Astrocyte of the cerebellum (primary cell): ENCODE measurements at regions not wholly inside any gene's neighbourhood (a gene's known extent, or its start where the extent isn't known, plus 50 kb on each side); places are given as distances from the start of the nearest gene placed in this dataset.

Experiments
- DNase-seq: peaks from one replicate; pipeline ENCODE4 v3.0.0-alpha.2; 2011; ENCODE audit warnings: low read depth
- H3K4me3 ChIP-seq: 2 replicates; pipeline ENCODE4 v1.5.1; 2011; ENCODE audit warnings: mild to moderate bottlenecking, low read depth, low read length, moderate library complexity
- CTCF ChIP-seq: IDR thresholded peaks from 2 replicates; pipeline ENCODE4 v1.5.1; 2012; ENCODE audit warnings: low read length, low read depth, moderate library complexity, mild to moderate bottlenecking; ENCODE audit errors: missing control alignments
- in situ Hi-C: cut with HindIII; loops from 2 replicates; pipeline ENCODE4 v1.10.0; 2017; ENCODE audit warnings: low sequenced_read_pairs

- no peak for TF ChIP-seq CTCF
- no peak overlapping the region for H3K4me3 ChIP-seq
- in situ Hi-C loops: no loop called here
- no peak for DNase-seq
Observed at GRCh38 chr12:19695244-19696098, 256.2 kb downstream of the AEBP2 start.

- TF ChIP-seq CTCF: no peak
- no peak overlapping the region for H3K4me3 ChIP-seq
- no peak for DNase-seq
- in situ Hi-C loops: no loop called here
Observed at GRCh38 chr12:19700969-19701368, 261.7 kb downstream of the AEBP2 start.

- in situ Hi-C loops: no loop called here
- H3K4me3 ChIP-seq: no peak overlapping the region
- no peak for DNase-seq
- TF ChIP-seq CTCF: no peak
Observed at GRCh38 chr12:19704966-19705365, 265.7 kb downstream of the AEBP2 start.

GRCh38 chr12:19706936-19707335 lies 267.6 kb downstream of the AEBP2 start:
- no peak overlapping the region for H3K4me3 ChIP-seq
- DNase-seq: peak; percentile 39
- in situ Hi-C loops: no loop called here
- no peak for TF ChIP-seq CTCF

- TF ChIP-seq CTCF: no peak
- in situ Hi-C loops: no loop called here
- DNase-seq: no peak
- no peak overlapping the region for H3K4me3 ChIP-seq
Observed at GRCh38 chr12:19707948-19708409, 268.7 kb downstream of the AEBP2 start.

GRCh38 chr12:19709889-19710288 lies 270.6 kb downstream of the AEBP2 start:
- no peak for DNase-seq
- in situ Hi-C loops: no loop called here
- no peak for TF ChIP-seq CTCF
- no peak overlapping the region for H3K4me3 ChIP-seq
